HG02678 (cell line): ENCODE measurements at regions not wholly inside any gene's neighbourhood (a gene's known extent, or its start where the extent isn't known, plus 50 kb on each side); places are given as distances from the start of the nearest gene placed in this dataset.
A peak's percentile ranks its signal among the peaks of the same experiment; 100 is the strongest.
"Not testable (repeated sequence)": the region's sequence is repeated elsewhere in the genome, so short reads cannot be mapped to it uniquely, and the experiment has no call there.

ENCODE experiments used
- ATAC-seq: cut with Tn5 transposase; IDR thresholded peaks from one replicate; pipeline ENCODE4 v1.9.1; 2021; ENCODE audit warnings: mild to moderate bottlenecking, moderate library complexity; ENCODE audit not compliant: unreplicated experiment

DNA sequence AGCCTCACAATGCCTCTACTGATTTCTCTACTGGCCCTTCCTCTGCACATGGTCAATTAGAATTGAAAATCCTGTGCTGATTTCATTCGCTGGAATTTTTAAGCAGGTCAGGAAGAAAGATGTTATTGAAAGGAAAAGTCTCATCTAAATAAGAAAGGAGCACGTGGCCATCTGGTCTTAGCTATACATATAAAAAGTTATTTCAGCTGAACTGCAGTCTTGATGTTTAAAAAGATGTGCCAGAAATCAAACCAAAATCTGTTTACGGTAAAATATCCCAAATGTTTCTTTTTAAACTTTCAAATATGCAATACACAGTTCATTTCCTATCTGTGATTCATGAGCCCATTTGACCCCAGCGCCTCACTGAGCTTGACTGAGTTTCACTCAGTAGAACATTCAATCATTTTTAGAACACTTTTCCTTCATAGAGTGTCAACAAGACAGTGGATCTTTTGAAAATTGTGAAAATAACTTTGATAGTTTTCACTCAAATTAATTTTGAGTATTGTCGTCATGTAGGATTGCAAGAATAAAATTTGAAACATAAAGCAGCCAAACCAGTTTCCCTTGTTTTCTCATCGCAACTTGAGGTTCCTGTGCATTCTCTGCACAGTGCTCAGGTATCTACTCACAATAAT is 293.6 kb downstream of the PTPRC start:
- ATAC-seq: no peak

DNA sequence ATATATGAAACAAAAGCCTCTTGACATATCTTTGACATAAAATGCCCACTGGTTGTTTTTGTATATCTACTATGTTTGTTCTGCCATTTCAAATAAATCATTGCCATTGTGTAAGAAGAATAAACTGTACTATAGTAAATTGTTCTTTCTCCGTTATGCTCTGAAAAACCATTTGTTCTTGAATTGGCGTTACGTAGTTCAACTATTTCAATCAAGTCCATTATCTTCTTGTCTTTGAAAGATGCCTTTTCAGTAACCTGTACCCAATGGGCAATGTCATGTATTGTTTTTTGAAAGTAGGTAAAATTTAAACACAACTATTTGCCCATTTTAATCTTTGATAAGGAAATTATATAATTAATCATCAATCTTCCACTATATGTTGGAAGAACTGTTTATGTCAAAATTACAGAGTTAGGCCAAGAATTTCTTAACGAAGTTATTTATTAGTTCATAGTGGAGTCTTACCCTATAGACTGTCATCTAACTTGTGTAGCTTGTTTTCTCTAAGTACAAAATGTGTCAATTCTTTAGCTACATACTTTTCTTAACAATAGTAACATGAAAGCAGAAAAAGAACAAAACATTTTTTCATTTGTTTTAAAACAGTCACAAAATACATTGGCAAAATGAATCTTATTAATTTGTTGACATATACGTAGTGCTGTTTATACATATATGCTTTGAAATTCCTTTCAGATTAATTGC is 294.8 kb downstream of the PTPRC start:
- ATAC-seq: no peak

DNA sequence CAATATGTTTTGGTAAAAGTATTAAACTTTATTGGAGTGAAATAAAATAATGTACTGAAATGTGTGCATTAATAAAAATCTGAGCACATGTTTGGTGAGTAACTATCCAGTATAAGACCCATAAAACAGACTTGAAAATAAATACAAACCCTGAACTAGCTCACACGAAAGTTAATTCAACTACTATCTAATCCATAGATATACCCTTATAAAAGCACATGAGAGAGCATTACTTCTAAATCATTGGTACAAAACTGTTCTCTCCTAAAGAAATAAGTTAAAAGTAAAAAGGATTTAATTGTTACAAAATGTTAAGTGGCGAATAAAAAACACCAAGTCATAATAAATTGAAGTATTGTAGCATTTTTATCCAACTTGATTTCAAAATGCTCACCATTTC is 295.6 kb downstream of the PTPRC start:
- ATAC-seq: no peak

DNA sequence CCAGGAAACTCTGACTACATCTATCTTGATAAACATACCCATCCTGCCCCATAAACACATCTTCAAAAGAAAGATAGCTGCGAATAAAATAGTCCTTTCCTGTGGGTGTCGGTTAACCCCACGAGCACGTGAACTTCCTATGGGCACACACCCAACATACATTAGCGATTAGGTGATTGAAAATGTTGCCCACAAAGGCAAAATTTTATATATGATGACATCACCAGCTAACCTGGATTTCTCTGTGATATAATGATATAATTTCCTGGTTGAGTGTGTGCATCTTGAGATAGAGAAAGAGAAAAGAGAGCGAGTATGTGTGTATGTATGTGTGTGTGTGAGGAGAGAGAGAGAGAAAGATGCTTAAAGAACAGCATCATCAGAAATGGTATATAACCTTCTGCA is 296.1 kb downstream of the PTPRC start:
- ATAC-seq: no peak

DNA sequence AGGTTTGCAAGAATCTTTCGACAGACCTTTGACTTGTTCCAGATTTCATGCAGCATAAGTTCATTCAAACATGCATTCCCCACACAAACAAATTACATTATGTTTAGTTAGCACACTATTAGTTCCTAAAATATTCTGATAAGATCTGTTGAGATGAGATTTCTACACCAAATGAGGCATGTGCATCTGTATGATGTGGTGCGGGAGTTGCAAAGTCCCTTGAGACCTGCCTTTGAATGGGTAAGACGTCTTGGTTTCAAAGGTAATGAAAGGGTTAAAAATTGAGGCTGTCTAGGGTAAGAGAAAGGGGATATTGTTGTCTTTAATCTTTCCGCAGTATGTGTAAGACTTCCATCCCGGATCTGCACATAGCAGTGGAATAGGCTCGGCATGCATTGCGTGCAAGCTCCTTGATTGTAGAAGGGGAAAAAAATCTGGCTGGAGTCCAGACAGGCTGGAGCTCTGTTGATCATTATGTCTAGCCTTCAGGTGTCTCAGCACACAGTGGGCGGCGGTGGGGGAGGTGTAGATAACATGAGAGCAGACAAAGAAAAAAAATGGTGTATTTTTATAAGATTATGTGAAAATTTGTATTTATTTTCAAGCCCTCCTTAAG is 296.6 kb downstream of the PTPRC start:
- ATAC-seq: peak; percentile 47

DNA sequence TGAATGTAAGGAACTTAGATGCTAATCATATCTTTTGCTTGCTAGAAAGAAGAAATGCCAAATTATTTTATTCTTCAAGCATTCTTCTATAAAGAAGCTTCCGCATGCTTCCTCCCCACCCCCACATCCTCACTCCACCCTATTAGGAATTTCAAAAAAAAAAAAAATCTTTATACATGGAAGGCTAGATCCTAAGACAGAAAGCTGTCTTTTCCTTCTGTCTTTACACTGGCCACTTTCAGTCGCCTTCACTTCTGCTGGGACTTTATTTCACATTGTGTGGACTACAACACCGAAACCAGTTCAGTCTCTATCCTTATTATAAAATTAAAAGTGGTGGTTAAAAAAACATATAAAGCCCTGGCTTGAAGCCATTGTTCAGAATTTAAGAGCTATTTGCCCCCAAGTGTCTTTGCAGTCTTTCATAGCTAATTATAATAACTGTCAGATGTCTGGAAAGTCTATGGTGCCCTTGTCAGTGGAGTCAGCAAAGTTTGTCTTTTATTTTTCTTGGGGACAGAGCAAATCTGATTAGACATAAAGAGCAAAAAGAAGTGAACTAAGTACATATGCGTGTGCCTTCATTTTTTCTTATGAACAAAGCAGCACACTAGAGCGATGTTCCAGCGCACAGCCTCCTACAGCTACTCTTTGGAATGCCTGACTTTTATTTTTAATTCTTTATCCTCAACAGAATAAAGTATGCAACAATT is 297.7 kb downstream of the PTPRC start:
- ATAC-seq: no peak

DNA sequence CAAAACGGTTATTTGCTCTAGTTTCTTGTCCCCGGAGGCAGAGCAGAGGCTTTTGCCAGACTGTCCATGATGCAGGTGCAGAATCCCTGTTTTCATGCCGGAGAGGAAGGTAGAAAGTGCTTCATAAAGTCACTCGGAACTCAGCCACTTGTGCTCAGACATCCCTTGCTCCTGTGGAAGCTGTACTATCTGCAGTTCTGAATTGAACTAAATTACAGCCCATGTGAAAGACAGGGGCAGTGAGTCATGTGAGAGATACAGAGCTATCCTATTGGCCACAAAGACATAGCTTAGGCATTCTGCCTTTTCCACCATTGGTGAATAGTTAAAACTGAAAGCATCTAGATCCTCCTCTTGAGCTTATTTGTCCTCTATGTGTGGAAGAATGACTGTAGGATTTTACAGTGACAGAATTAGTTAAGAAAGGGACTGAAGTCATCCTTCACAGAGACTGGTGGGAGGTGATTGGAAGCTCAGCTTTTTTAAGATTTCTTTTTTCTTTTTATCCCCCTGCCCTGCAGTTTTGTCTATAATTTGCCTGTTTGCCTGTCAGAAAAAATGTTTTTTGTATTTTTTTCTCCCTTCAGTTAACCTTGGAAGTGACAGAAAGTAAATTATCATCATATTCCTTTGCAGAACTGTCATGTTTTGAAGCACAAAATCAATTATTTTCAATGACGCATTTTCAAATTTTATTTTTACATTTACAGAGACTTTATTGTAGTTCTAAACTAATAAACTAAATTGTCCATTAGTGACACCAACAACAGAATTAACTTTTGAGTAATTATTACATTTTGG is 298.6 kb downstream of the PTPRC start:
- ATAC-seq: peak; percentile 90

DNA sequence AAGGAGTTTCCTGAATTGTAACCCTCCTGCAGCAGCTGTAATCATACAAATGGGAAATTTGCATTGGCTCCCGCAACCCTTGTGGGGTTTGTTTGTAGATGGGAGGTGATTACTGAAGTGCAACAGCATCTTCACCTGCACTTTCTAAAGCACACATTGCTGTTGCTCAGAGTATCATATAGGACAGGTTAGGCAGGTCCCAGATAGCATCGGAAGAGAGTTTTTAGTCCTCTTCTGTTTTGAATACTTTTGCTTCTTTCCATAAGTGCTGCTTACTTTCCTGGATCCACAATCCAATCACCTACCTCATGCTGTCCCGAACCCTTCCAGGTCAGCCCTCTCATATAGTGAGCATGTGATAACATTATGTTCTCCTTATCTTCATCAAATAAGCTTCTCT is 300.4 kb downstream of the PTPRC start:
- no peak for ATAC-seq

DNA sequence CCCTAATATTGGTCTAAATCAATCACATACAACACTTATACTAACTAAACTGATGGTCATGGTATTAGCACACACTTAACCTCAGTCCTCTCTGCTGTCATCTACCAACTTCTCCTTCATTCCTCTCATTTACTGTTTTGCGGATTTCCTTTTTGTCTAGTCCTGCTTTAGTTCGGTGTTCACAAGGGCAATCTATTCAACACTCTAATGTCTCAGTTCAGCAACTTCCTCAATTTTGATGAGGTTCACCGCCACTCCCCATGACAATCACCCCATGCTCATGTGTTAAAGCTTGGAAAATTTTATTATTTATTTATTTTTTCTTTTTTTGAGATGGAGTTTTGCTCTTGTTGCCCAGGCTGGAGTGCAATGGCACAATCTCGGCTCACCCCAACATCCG is 301.1 kb downstream of the PTPRC start:
- ATAC-seq: no peak

DNA sequence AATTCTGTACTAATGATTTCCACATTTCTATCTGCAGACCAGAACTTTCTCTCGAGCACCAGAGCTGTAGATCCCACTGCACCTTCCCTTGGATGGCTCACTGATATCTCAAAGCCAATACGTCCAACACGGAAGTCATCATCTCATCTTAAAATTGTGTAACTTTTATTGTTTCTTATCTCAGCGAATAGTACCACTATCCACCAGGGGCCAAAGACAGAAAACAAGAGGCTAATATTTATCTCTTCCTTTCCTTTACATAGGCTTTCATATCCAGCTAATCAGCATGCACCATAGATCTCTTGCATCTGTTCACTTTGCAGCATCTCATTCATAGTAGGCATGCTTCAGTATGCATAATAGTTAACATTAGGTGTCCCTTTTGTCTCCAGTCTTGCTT is 303.6 kb downstream of the PTPRC start:
- ATAC-seq: no peak

DNA sequence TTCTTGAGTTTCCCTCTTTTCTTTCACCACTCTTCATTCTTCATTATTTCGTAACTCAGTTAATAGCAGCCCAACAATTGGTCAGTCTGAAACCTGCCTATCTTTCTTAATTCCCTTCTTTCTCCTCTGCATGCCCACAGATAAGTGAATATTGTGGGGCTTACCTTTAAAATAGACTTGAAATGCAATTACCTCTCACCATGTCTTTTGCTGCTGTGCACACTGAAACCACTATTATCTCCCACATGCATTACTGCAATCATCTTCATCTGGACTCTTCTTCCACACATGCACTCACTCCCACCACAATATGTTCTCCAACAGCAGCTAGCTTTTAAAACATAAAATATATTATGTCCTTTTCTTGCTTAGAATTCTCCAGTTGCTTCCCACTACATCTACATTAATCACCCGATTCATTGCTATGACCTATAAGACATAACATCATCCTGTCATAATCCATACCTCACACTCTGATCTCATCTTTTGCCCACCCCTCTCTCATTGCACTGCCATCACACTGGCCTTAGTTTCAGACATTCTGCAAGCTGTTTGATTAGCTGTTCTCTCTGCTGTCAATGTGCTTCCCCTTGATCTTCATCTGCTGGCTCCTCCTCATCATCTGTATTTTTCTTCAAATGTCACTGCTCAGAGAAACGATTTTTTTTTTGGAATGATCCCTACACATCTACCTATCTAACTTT is 304.8 kb downstream of the PTPRC start:
- no peak for ATAC-seq

DNA sequence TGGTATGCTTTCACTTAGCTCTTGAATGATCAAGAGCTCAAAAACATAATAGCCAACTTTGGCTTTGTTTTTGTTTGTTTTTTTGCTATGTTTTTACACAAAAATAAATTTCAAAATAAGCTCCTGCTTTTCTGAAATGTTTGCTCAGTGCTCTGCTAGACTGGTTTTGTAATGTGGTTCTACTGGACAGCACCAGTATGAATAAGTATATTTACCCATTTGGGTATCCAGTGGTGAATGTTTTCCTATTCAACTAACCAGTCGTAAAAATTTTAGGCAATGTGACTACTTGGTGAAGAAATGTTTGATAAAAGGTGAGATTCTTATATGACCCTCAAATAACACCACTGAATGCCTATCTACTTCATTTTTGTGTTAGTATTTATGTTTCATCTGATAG is 308.6 kb downstream of the PTPRC start:
- ATAC-seq: no peak

DNA sequence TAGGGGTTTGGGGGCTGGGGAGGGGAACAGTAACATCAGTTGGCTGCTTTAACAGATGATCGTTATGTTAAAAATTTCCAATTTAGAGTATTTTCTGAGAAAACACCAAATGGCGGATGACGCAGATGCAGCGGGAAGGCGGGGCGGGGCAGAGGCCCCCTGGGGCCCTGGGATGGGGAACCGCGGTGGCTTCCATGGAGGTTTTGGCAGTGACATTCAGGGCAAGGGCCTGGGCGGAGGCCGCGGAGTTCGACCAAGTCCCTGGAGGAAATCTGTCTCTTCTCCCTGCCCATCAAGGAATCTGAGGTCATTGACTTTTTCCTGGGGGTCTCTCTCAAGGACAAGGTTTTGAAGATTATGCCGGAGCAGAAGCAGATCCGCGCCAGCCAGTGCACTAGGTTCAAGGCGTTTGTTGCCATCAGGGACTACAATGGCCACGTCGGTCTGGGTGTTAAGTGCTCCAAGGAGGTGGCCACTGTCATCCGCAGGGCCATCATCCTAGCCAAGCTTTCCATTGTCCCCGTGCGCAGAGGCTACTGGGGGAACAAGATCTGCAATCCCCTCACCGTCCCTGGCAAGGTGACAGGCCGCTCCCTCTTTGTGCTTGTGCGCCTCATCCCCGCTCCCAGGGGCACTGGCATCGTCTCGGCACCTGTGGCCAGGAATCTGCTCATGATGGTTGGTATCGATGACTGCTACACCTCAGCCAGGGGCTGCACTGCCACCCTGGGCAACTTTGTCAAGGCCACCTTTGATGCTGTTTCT is 310.2 kb downstream of the PTPRC start:
- ATAC-seq: no peak

DNA sequence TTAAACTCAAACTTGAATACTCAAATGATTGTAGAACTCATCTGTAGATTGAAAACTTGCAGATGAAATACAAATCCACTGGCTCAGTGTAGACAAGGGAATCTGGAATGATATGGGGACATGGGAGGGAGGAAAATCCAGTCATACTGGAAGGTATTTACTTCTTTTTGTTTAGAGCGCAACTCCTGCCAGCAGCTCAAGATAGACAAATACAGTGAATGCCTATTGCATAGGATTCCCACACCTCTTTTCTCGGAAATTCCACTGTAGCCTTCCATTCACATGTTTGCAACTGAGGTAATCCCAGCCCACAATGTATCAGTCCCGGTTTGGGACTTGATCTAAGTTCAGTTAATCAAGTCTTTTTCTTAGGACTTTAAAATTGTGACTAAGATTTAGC is 311.2 kb downstream of the PTPRC start:
- no peak for ATAC-seq

DNA sequence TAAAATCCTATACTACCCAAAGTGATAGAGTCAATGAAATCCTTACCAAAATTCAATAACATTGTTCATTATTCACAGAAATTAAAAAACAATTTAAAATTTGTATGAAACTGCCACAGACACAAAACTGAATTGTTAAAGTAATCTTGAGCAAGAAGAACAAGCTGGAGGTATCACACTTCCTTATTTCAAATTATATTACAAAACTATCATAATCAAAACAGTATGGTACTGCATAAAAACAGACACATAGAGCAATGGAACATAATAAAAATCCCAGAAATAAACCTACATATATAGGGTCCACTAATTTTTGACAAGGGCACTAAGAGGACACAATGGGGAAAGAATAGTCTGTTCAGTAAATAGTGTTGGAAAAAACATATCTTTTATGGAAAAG is 316.2 kb downstream of the PTPRC start:
- no peak for ATAC-seq

DNA sequence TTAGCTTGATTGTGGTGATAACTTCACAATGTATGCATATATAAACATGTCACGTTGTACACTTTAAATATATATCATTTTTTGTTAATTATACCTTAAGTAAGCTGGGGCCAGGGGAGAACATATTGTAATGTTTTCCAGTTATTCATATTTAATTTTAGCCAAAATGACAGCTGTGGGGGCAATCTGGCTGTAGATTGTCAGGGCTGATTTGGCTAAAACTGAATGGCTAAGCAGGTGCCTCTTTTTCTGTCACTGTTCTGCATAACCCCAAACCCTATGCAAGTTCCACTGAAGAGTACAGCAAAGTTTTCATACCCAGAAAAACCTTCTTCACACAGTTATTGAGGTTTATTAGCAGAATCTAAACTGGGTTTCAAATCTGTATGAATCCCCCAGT is 318.2 kb downstream of the PTPRC start:
- ATAC-seq: no peak

DNA sequence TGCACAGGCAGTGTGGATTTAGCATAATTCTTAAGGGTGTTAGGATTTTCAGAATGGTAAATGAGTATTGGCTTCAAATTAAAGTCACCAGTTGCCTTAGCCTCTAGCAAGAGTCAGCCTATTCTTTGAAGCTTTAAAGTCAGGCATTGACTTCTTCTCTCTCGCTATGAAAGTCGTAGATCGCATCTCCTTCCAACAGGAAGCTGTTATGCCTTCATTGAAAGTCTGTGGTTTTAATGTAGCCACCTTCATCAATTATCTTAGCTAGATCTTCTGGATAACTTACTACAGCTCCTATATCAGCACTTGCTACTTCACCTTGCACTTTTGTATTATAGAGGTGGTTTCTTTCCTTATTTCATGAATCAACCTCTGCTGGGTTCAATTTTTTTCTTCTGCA is 320.2 kb downstream of the PTPRC start:
- ATAC-seq: no peak

DNA sequence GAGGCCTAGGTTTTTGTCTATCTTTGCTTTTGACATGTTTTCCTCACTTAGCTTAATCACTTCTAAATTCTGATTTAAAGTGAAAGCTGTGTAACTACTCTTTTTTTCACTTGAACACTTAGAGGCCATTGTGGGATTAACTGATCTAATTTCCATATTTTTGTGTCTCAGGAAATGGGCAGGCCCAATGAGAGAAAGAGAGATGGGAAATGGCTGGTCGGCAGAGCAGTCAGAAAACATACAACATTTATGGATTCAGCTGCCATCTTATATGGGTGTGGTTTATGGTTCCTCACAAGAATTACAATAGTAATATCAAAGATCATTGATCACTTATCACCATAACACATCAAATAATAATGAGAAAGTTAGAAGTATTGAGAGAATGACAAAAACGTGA is 320.8 kb downstream of the PTPRC start:
- no peak for ATAC-seq

DNA sequence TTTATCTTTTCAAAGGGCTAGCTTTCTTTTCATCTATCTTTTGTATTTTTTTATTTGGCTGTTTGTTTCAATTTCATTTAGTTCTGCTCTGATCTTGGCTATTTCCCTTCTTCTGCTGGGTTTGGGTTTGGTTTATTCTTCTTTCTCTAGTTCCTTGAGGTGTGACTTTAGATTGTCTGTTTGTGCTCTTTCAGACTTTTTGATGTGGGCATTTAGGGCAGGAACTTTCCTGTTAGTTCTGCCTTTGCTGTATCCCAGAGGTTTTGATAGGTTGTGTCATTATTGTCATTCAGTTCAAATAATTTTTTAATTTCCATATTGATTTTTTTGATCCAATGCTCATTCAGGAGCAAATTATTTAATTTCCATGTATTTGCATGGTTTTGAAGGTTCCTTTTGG is 325.0 kb downstream of the PTPRC start:
- ATAC-seq: not testable (repeated sequence)

DNA sequence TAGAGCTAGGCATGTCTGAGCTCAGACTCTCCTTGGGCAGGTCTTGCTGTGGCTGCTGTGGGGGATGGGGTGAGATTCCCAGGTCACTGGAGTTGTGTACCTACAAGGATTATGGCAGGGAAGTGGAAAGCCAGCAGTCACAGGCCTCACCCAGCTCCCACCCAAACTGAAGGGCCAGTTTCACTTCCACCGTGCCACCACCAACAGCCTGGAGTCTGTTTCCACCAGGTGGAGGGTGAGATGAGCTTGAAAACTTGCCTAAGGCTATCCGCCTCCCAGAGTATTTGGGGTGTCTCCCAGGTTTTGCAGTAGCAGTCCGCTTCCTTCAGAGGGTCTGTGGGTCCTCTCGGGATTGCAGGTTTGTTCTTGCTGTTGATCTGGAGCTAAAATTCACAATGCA is 327.7 kb downstream of the PTPRC start:
- no peak for ATAC-seq
